HG03378 (cell line): ENCODE measurements at regions not wholly inside any gene's neighbourhood (a gene's known extent, or its start where the extent isn't known, plus 50 kb on each side); places are given as distances from the start of the nearest gene placed in this dataset.
"Not testable (repeated sequence)": the region's sequence is repeated elsewhere in the genome, so short reads cannot be mapped to it uniquely, and the experiment has no call there.

ENCODE experiments used
- ATAC-seq: cut with Tn5 transposase; IDR thresholded peaks from one replicate; pipeline ENCODE4 v1.9.1; 2021; ENCODE audit warnings: mild to moderate bottlenecking, moderate library complexity; ENCODE audit not compliant: unreplicated experiment

GRCh38 chr9:61817127-61817705 is 627.4 kb downstream of the SPATA31A7 start:
- not testable (repeated sequence) for ATAC-seq

- ATAC-seq = peak; percentile 60
Measured at GRCh38 chr9:61853624-61854259, 663.9 kb downstream of the SPATA31A7 start.

DNA sequence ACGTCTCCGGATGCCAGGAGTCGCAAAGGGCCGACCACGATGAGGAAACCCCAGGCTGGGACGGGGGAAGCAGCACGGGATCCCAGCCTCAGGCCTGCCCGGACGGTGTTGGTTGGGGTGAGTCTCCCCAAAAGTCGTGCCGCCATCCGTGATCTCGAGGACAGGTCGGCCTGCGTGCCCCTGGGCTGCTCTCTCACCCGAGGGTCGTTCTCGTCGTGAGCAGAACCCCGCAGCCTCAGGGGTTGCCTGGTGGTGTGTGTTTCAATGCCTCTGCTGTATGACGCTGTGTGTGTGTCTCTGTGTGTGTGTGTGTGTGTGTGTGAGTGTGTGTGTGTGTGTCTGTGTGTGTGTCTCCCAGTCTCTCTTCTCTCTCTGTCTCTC is 664.4 kb downstream of the SPATA31A7 start:
- ATAC-seq = not testable (repeated sequence)

GRCh38 chr9:61856283-61856682 is 666.4 kb downstream of the SPATA31A7 start:
- ATAC-seq = peak; percentile 52

DNA sequence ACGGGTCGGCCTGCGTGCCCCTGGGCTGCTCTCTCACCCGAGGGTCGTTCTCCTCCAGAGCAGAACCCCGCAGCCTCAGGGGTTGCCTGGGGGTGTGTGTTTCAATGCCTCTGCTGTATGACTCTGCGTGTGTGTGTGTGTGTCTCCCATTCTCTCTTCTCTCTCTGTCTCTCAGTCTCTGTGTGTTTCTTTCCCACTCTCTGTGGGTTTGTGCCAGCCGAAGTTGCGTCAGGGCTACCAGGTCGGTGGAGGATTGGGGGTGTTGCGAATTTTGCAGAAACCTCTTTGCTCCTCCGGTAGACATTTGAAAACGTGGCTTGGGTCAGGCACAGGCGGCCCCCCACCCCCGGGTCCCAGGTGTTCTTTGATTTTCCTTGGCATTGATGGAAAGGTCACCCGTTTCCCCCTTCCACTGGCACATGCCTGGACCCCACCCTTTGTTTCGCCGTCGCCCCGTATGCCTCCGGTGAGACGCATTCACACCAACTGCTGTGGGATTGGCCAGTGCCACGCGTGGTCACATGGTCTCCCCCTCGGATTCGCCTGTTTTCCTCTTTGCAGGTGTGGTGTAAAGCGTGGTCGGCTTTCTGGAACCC is 667.1 kb downstream of the SPATA31A7 start:
- ATAC-seq = not testable (repeated sequence)

- peak; percentile 88 for ATAC-seq
Measured at GRCh38 chr9:61857709-61858351, 668.0 kb downstream of the SPATA31A7 start.

- not testable (repeated sequence) for ATAC-seq
Measured at GRCh38 chr9:61862431-61862971, 672.7 kb downstream of the SPATA31A7 start.

- ATAC-seq = not testable (repeated sequence)
Measured at GRCh38 chr9:61864463-61864862, 674.6 kb downstream of the SPATA31A7 start.

- ATAC-seq = not testable (repeated sequence)
Measured at GRCh38 chr9:61868965-61869364, 679.1 kb downstream of the SPATA31A7 start.

DNA sequence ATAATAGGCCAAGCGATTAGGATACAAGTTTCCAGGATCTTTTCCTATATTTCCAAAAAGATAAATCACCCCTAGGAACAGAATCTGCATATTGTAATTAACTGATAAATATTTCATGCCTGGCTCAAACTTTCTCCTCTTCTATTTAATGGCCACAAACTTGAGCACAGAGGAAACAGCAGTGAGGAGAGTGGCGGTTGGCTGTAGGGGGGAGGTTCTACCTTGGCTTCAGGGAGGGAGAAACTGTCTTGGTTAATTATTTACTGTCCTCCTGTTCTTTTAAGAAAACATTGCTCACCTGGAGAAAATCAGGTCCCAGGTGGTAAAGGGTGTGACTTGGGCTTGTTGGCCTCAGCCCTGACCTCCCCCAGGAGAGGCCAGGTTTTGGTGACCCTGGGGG is 682.5 kb downstream of the SPATA31A7 start:
- not testable (repeated sequence) for ATAC-seq
